Posterior vena cava (tissue), 2 donors: ENCODE measurements at regions not wholly inside any gene's neighbourhood (a gene's known extent, or its start where the extent isn't known, plus 50 kb on each side); places are given as distances from the start of the nearest gene placed in this dataset.

Experiments used
- DNase-seq: peaks from one replicate; pipeline ENCODE4 v3.0.0-alpha.2; 2020; ENCODE audit warnings: low spot score
- intact Hi-C, 2 donors: fragments of 100-400 bp; cut with DNase I; formaldehyde crosslinking; loops; one replicate each; pipeline versions ENCODE4 v1.14.1 to v1.14.2; 2022 to 2023
- donor health status: DM: yes; HTN: yes; CAD: no.
- donor health status: DM: yes; HTN: yes; CAD: no.

GRCh38 chr4:184940500-184940899 lies 77.8 kb upstream of the HELT start:
- no peak for DNase-seq
- intact Hi-C loops = no loop called here

GRCh38 chr4:184941671-184942418 lies 76.4 kb upstream of the HELT start:
- no peak for DNase-seq
- intact Hi-C loops = no loop called here

- intact Hi-C loops = no loop called here
- DNase-seq = no peak
Observed at GRCh38 chr4:184942444-184943425, 75.6 kb upstream of the HELT start.

- DNase-seq = no peak
Observed at GRCh38 chr4:184949020-184949419, 69.3 kb upstream of the HELT start.

GRCh38 chr4:184950117-184950830 lies 68.0 kb upstream of the HELT start:
- intact Hi-C loops = no loop called here
- peak; percentile 45 for DNase-seq

More at GRCh38 chr4:184949020-184949419, 69.3 kb upstream of the HELT start:
- intact Hi-C loops = no loop called here

GRCh38 chr4:184950926-184951325 lies 67.4 kb upstream of the HELT start:
- peak; percentile 71 for DNase-seq
- intact Hi-C loops = no loop called here

GRCh38 chr4:184951668-184952160 lies 66.6 kb upstream of the HELT start:
- intact Hi-C loops = no loop called here
- peak; percentile 35 for DNase-seq

GRCh38 chr4:184952522-184952921 lies 65.8 kb upstream of the HELT start:
- intact Hi-C loops = no loop called here
- DNase-seq = peak; percentile 53

GRCh38 chr4:184953421-184953945 lies 64.8 kb upstream of the HELT start:
- peak; percentile 41 for DNase-seq

GRCh38 chr4:184953971-184954370 lies 64.3 kb upstream of the HELT start:
- DNase-seq = no peak
- intact Hi-C loops = no loop called here

More at GRCh38 chr4:184953421-184953945, 64.8 kb upstream of the HELT start:
- intact Hi-C loops = no loop called here

GRCh38 chr4:184954482-184954881 lies 63.8 kb upstream of the HELT start:
- intact Hi-C loops = no loop called here
- peak; percentile 44 for DNase-seq

- intact Hi-C loops = no loop called here
Observed at GRCh38 chr4:184955116-184955515, 63.2 kb upstream of the HELT start.

GRCh38 chr4:184955636-184956035 lies 62.7 kb upstream of the HELT start:
- intact Hi-C loops = no loop called here
- peak; percentile 35 for DNase-seq

More at GRCh38 chr4:184955116-184955515, 63.2 kb upstream of the HELT start:
- DNase-seq = peak; percentile 40

GRCh38 chr4:184957446-184958115 lies 60.7 kb upstream of the HELT start:
- intact Hi-C loops = no loop called here
- peak; percentile 52 for DNase-seq

GRCh38 chr4:184958127-184958922 lies 60.0 kb upstream of the HELT start:
- DNase-seq = no peak
- intact Hi-C loops = no loop called here

- intact Hi-C loops = no loop called here
- no peak for DNase-seq
Observed at GRCh38 chr4:184958923-184959210, 59.4 kb upstream of the HELT start.

- intact Hi-C loops = no loop called here
- peak; percentile 34 for DNase-seq
Observed at GRCh38 chr4:184959309-184959708, 59.0 kb upstream of the HELT start.

GRCh38 chr4:184959786-184960185 lies 58.5 kb upstream of the HELT start:
- DNase-seq = peak; percentile 50
- intact Hi-C loops = no loop called here
